ENCODE measurements at regions not wholly inside any gene's neighbourhood (a gene's known extent, or its start where the extent isn't known, plus 50 kb on each side); places are given as distances from the start of the nearest gene placed in this dataset.

- TF ChIP-seq CTCF (IDR thresholded peaks at IDR 0.05) (no peak), POLR2AphosphoS5 (IDR thresholded peaks at IDR 0.05) (no peak), POLR2A (IDR thresholded peaks at IDR 0.05) (no peak), EP300 (IDR thresholded peaks at IDR 0.05) (no peak)
Measured at GRCh38 chr12:131610181-131610580, 100.7 kb upstream of the SFSWAP start.

Measured in suprapubic skin (tissue), 4 donors.